DND-41 (cell line): ENCODE measurements at regions not wholly inside any gene's neighbourhood (a gene's known extent, or its start where the extent isn't known, plus 50 kb on each side); places are given as distances from the start of the nearest gene placed in this dataset.

Experiments used
- ATAC-seq: fragments of 200-7000 bp; cut with Tn5 transposase; 3 replicates; pipeline ENCODE4 v1.9.1; 2021; ENCODE audit warnings: low read depth; ENCODE audit not compliant: insufficient read depth
- DNase-seq: peaks from one replicate; pipeline ENCODE4 v3.0.0-alpha.2; 2020
- H2AFZ ChIP-seq: 2 replicates; pipeline ENCODE4 v1.6.0; 2012; ENCODE audit warnings: low read depth, low read length
- H3K27ac ChIP-seq: 2 replicates; pipeline ENCODE4 v1.5.1; 2012; ENCODE audit warnings: low read length, inconsistent platforms
- H3K27me3 ChIP-seq: fragments of 200-600 bp; sonication (generic); 2 replicates; pipeline ENCODE4 v1.6.0; 2012; ENCODE audit warnings: low read length, mild to moderate bottlenecking, inconsistent platforms; ENCODE audit not compliant: insufficient read depth, poor library complexity
- H3K36me3 ChIP-seq: 2 replicates; pipeline ENCODE4 v1.5.1; 2012; ENCODE audit warnings: low read length, inconsistent platforms; ENCODE audit not compliant: insufficient read depth
- H3K4me1 ChIP-seq: 2 replicates; pipeline ENCODE4 v1.5.1; 2012; ENCODE audit warnings: mild to moderate bottlenecking, low read length; ENCODE audit not compliant: insufficient read depth
- H3K4me2 ChIP-seq: 2 replicates; pipeline ENCODE4 v1.6.0; 2012; ENCODE audit warnings: mild to moderate bottlenecking, moderate library complexity, low read length, inconsistent platforms; ENCODE audit not compliant: insufficient read depth
- H3K4me3 ChIP-seq, 2 experiments: fragments of 200-600 bp in 1 of 2; shearing (Covaris generic) in 1 of 2; 2 replicates each; pipeline ENCODE4 v1.5.1; 2012 to 2016; ENCODE audit warnings: inconsistent platforms in 2 of 2, low read length in 2 of 2, mild to moderate bottlenecking in 2 of 2, low read depth in 1 of 2, moderate library complexity in 1 of 2
- H3K79me2 ChIP-seq: 2 replicates; pipeline ENCODE4 v1.6.0; 2012; ENCODE audit warnings: low read length, inconsistent platforms; ENCODE audit not compliant: insufficient read depth
- H3K9ac ChIP-seq: 2 replicates; pipeline ENCODE4 v1.6.0; 2012; ENCODE audit warnings: low read depth, mild to moderate bottlenecking, inconsistent platforms, low read length, moderate library complexity
- H3K9me3 ChIP-seq: 2 replicates; pipeline ENCODE4 v1.5.1; 2012; ENCODE audit warnings: low read length, moderate library complexity, mild to moderate bottlenecking, inconsistent platforms; ENCODE audit not compliant: insufficient read depth, severe bottlenecking
- H4K20me1 ChIP-seq: 2 replicates; pipeline ENCODE4 v1.6.0; 2012; ENCODE audit warnings: low read length; ENCODE audit not compliant: insufficient read depth
- EZH2 ChIP-seq: IDR thresholded peaks from 3 replicates; pipeline ENCODE4 v1.6.1; 2012; ENCODE audit warnings: borderline replicate concordance, low read depth, mild to moderate bottlenecking, moderate library complexity, low read length, inconsistent platforms; ENCODE audit not compliant: severe bottlenecking
- TF ChIP-seq, protein P1 (sequence below): IDR thresholded peaks from 2 replicates; pipeline ENCODE4 v1.5.1; 2012; ENCODE audit warnings: borderline replicate concordance, low read length, moderate library complexity, mild to moderate bottlenecking; ENCODE audit not compliant: poor library complexity, severe bottlenecking; ENCODE audit errors: extremely low read depth

DNA sequence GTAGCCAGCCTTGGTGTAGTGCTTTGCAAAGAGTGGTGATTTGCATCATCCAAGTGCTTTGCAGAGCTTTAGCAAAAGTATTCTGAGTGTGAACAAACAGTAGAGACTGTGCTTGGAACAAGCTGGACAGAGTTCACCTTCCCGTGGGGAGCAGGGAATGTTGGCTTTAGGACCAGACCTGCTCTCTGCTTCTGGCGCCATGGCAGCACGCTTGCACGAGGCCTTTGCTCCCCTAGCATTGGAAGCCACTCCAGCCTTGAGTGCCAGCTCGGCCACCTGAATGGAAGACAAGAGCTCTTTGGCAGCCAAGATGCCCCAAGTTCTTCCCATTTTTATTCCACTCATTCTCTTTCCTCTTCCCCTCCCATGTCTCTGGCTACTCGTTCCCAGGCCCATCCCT is 250.8 kb upstream of the OSR1 start:
- no peak overlapping the region for H2AFZ ChIP-seq
- peaks cover 2% of the 10 kb centered on the region for H3K9me3 ChIP-seq
- DNase-seq = no peak
- H3K9ac ChIP-seq = no peak overlapping the region
- H3K4me2 ChIP-seq = no peak overlapping the region
- no peak overlapping the region for H3K27ac ChIP-seq
- no peaks in the 10 kb centered on the region for H3K27me3 ChIP-seq
- no peaks in the 10 kb centered on the region for H4K20me1 ChIP-seq
- H3K79me2 ChIP-seq = no peaks in the 10 kb centered on the region
- no peaks in the 10 kb centered on the region for H3K36me3 ChIP-seq
- no peaks in the 10 kb centered on the region for H3K4me1 ChIP-seq
- no peak for ATAC-seq
- no peak overlapping the region for H3K4me3 ChIP-seq
- TF ChIP-seq, protein P1, sequence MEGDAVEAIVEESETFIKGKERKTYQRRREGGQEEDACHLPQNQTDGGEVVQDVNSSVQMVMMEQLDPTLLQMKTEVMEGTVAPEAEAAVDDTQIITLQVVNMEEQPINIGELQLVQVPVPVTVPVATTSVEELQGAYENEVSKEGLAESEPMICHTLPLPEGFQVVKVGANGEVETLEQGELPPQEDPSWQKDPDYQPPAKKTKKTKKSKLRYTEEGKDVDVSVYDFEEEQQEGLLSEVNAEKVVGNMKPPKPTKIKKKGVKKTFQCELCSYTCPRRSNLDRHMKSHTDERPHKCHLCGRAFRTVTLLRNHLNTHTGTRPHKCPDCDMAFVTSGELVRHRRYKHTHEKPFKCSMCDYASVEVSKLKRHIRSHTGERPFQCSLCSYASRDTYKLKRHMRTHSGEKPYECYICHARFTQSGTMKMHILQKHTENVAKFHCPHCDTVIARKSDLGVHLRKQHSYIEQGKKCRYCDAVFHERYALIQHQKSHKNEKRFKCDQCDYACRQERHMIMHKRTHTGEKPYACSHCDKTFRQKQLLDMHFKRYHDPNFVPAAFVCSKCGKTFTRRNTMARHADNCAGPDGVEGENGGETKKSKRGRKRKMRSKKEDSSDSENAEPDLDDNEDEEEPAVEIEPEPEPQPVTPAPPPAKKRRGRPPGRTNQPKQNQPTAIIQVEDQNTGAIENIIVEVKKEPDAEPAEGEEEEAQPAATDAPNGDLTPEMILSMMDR = no peak
- no peak for TF ChIP-seq EZH2

DNA sequence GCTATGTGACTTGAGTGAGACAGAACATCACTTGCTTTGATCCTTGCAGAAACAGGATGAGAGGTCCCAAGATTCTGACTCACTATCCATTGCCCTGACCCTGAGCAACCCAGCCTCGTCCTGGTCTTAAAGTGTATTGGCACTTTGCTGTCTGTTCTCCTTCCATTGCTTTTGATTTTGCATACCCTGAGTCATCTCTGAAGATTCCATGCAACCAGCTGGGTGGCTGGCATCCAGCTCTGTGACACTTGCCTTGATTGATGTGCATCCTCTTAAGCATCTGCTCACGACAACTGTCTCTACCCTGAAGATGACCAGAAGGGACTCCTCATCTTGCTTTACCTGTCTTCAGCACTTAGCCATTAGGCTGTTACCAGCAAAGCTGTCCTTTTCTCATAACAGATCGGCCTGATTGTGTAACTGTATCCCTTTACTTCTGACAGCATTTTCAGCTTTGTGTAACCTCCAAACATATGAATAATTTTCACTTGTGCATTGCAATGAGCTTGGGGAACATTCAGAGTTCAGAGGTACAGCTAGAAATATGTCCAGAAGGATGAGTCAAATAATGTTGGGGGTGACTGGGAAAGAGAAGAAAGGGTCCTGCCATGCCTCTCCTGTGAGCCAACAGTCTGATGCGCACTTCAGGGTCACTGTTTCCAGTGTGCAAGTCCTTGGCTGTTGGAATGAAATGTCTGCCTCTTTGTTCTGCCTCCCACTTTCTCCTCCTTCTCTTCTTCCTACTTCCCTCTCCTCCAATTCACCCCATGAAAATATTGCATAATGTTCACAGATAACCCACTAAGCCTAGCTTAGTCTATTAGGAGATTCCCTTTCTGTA is 249.7 kb upstream of the OSR1 start:
- Histone ChIP-seq H3K4me1 (no peaks in the 10 kb centered on the region), H3K9ac (no peak overlapping the region), H3K79me2 (no peaks in the 10 kb centered on the region), H3K4me3 (no peak overlapping the region), H4K20me1 (no peaks in the 10 kb centered on the region), H3K4me2 (no peak overlapping the region), H3K36me3 (no peaks in the 10 kb centered on the region), H3K27ac (no peak overlapping the region), H2AFZ (no peak overlapping the region), H3K27me3 (no peaks in the 10 kb centered on the region), H3K9me3 (no peaks in the 10 kb centered on the region)
- TF ChIP-seq, protein P1 = no peak
- TF ChIP-seq EZH2 = no peak
- ATAC-seq (no peak), DNase-seq (no peak)

DNA sequence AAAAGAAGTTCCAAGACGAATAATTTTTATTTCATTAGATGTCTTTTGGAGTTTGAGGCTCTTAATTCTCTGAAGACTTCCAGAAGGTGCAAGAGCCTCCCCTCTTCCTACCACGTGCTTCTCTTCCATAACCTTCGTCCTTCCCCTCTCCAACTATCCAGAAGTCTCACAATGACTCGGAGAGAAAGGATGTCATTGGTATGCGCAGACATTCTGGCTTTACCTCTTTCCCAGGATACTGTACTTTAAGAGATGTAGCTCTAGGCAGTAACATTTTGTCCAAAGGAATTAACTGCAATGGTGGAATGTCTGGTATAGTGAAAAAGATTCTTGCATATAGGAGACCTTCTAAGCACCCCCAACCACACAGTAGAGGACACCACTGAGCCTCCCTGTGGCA is 249.0 kb upstream of the OSR1 start:
- no peaks in the 10 kb centered on the region for H4K20me1 ChIP-seq
- H3K27me3 ChIP-seq = no peaks in the 10 kb centered on the region
- ATAC-seq (no peak), DNase-seq (no peak)
- no peak overlapping the region for H2AFZ ChIP-seq
- H3K4me2 ChIP-seq = no peak overlapping the region
- no peak overlapping the region for H3K27ac ChIP-seq
- no peak for TF ChIP-seq EZH2
- TF ChIP-seq, protein P1 = no peak
- no peaks in the 10 kb centered on the region for H3K9me3 ChIP-seq
- H3K36me3 ChIP-seq = no peaks in the 10 kb centered on the region
- H3K4me1 ChIP-seq = no peaks in the 10 kb centered on the region
- H3K79me2 ChIP-seq = no peaks in the 10 kb centered on the region
- no peak overlapping the region for H3K9ac ChIP-seq
- no peak overlapping the region for H3K4me3 ChIP-seq

DNA sequence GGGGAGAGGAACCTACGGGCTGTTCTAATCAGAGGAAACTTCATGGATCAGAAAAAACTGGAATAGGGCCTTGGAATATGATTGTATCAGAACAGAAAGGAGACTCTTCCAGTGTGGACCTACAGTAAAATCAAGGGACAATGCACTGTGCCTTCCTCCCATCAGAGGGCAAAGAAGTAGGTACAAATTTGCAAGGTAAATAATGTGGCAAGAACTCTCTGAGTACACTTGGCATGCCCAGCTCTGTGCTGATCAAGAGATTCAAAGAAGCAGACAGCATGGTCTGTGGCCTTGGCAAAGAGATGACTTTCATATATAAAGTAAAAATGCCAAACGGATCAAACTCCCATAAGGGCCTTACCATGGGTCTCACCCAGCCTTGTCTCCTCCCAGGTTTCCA is 242.6 kb upstream of the OSR1 start:
- Histone ChIP-seq H3K4me1 (no peaks in the 10 kb centered on the region), H3K27ac (no peak overlapping the region), H3K9me3 (no peaks in the 10 kb centered on the region), H3K9ac (no peak overlapping the region), H3K4me3 (no peak overlapping the region), H2AFZ (no peak overlapping the region), H4K20me1 (no peaks in the 10 kb centered on the region), H3K36me3 (no peaks in the 10 kb centered on the region), H3K4me2 (no peak overlapping the region), H3K79me2 (no peaks in the 10 kb centered on the region), H3K27me3 (no peaks in the 10 kb centered on the region)
- DNase-seq = no peak
- ATAC-seq = no peak
- no peak for TF ChIP-seq EZH2
- TF ChIP-seq, protein P1 = no peak
